Smooth muscle cell (in vitro differentiated cells): ENCODE measurements at regions not wholly inside any gene's neighbourhood (a gene's known extent, or its start where the extent isn't known, plus 50 kb on each side); places are given as distances from the start of the nearest gene placed in this dataset.

Source experiments
- DNase-seq: peaks from one replicate; lab custom pipeline; 2025; ENCODE audit not compliant: unreplicated experiment; lab: John Stamatoyannopoulos, UW
- H2AFZ ChIP-seq: fragments of 200-600 bp; sonication (generic); 2 replicates; pipeline ENCODE4 v1.6.0; 2016; ENCODE audit warnings: antibody characterized with exemption, low read depth, mild to moderate bottlenecking
- H3F3A ChIP-seq: fragments of 200-600 bp; sonication (generic); 2 replicates; pipeline ENCODE4 v1.6.0; 2017; ENCODE audit warnings: antibody characterized with exemption, low read depth
- H3K27ac ChIP-seq: fragments of 200-600 bp; sonication (generic); 2 replicates; pipeline ENCODE4 v1.5.1; 2016; ENCODE audit warnings: low read depth, mild to moderate bottlenecking
- H3K27me3 ChIP-seq: fragments of 200-600 bp; sonication (generic); 2 replicates; pipeline ENCODE4 v1.6.1; 2016; ENCODE audit warnings: low read depth, mild to moderate bottlenecking
- H3K36me3 ChIP-seq: fragments of 200-600 bp; sonication (generic); 2 replicates; pipeline ENCODE4 v1.5.1; 2016; ENCODE audit warnings: low read depth
- H3K4me1 ChIP-seq: fragments of 200-600 bp; sonication (generic); 2 replicates; pipeline ENCODE4 v1.5.1; 2016; ENCODE audit warnings: low read depth
- H3K4me2 ChIP-seq: fragments of 200-600 bp; sonication (generic); 2 replicates; pipeline ENCODE4 v1.6.0; 2016; ENCODE audit warnings: mild to moderate bottlenecking
- H3K4me3 ChIP-seq: fragments of 200-600 bp; sonication (generic); 2 replicates; pipeline ENCODE4 v1.5.1; 2016; ENCODE audit warnings: mild to moderate bottlenecking
- H3K79me2 ChIP-seq: fragments of 200-600 bp; sonication (generic); 2 replicates; pipeline ENCODE4 v1.6.0; 2016; ENCODE audit warnings: low read depth, mild to moderate bottlenecking
- H3K9ac ChIP-seq: fragments of 200-600 bp; sonication (generic); 2 replicates; pipeline ENCODE4 v1.6.0; 2016; ENCODE audit warnings: low read depth
- H3K9me3 ChIP-seq: fragments of 200-600 bp; sonication (generic); replicated peaks from 2 replicates; pipeline ENCODE4 v1.5.1; 2016; ENCODE audit warnings: low read depth
- H4K20me1 ChIP-seq: fragments of 200-600 bp; sonication (generic); 2 replicates; pipeline ENCODE4 v1.6.0; 2016; ENCODE audit warnings: low read depth
- CTCF ChIP-seq: fragments of 200-600 bp; sonication (generic); IDR thresholded peaks from 2 replicates; pipeline ENCODE4 v1.5.1; 2017; ENCODE audit warnings: borderline replicate concordance, mild to moderate bottlenecking, antibody characterized with exemption; ENCODE audit not compliant: insufficient read depth, poor library complexity, severe bottlenecking
- WGBS: methylation state at CpG from one replicate; pipeline ENCODE4 v1.1.7; 2016; ENCODE audit warnings: low lambda C conversion rate; 5-methylcytosine and 5-hydroxymethylcytosine counted together

- H3K4me1 ChIP-seq, result no peaks in the 10 kb centered on the region
- H2AFZ ChIP-seq, result no peak overlapping the region
- TF ChIP-seq CTCF, result no peak
- no peaks in the 10 kb centered on the region for H4K20me1 ChIP-seq
- no peak overlapping the region for H3K27ac ChIP-seq
- no peak overlapping the region for H3K4me2 ChIP-seq
- H3K36me3 ChIP-seq, result no peaks in the 10 kb centered on the region
- WGBS, result 58% methylated on average over 6 of the region's 6 CpGs
- H3K79me2 ChIP-seq, result no peaks in the 10 kb centered on the region
- H3F3A ChIP-seq, result no peaks in the 10 kb centered on the region
- H3K9me3 ChIP-seq, result no peaks in the 10 kb centered on the region
- H3K4me3 ChIP-seq, result no peak overlapping the region
- DNase-seq, result no peak
- H3K9ac ChIP-seq, result no peak overlapping the region
- H3K27me3 ChIP-seq, result peaks cover 6% of the 10 kb centered on the region
Measured at GRCh38 chr16:76081967-76082366, 195.2 kb upstream of the CNTNAP4 start.

GRCh38 chr16:76106647-76107046 lies 170.6 kb upstream of the CNTNAP4 start:
- DNase-seq, result no peak
- TF ChIP-seq CTCF, result no peak
- Histone ChIP-seq H2AFZ (no peak overlapping the region), H3K4me3 (no peak overlapping the region), H3K36me3 (no peaks in the 10 kb centered on the region), H3K9ac (no peak overlapping the region), H3K4me1 (no peaks in the 10 kb centered on the region), H3K9me3 (peaks cover 5% of the 10 kb centered on the region), H3K27me3 (no peaks in the 10 kb centered on the region), H3K79me2 (no peaks in the 10 kb centered on the region), H3K27ac (no peak overlapping the region), H3F3A (no peaks in the 10 kb centered on the region), H4K20me1 (no peaks in the 10 kb centered on the region), H3K4me2 (no peak overlapping the region)
- WGBS, result 92% methylated on average over 6 of the region's 6 CpGs

GRCh38 chr16:76108460-76108859 lies 168.7 kb upstream of the CNTNAP4 start:
- Histone ChIP-seq H3K4me2 (no peak overlapping the region), H3F3A (no peaks in the 10 kb centered on the region), H2AFZ (no peak overlapping the region), H3K36me3 (no peaks in the 10 kb centered on the region), H4K20me1 (no peaks in the 10 kb centered on the region), H3K9ac (no peak overlapping the region), H3K79me2 (no peaks in the 10 kb centered on the region), H3K27me3 (no peaks in the 10 kb centered on the region), H3K4me3 (no peak overlapping the region), H3K4me1 (no peaks in the 10 kb centered on the region), H3K9me3 (no peaks in the 10 kb centered on the region), H3K27ac (no peak overlapping the region)
- no peak for DNase-seq
- 90% methylated on average over 1 of the region's 1 CpG for WGBS
- TF ChIP-seq CTCF, result no peak

- H4K20me1 ChIP-seq, result no peaks in the 10 kb centered on the region
- no peak for TF ChIP-seq CTCF
- no peak overlapping the region for H3K4me3 ChIP-seq
- WGBS, result 78% methylated on average over 3 of the region's 3 CpGs
- no peak overlapping the region for H2AFZ ChIP-seq
- no peak overlapping the region for H3K27ac ChIP-seq
- H3K36me3 ChIP-seq, result no peaks in the 10 kb centered on the region
- no peaks in the 10 kb centered on the region for H3K9me3 ChIP-seq
- no peak overlapping the region for H3K9ac ChIP-seq
- H3F3A ChIP-seq, result no peaks in the 10 kb centered on the region
- DNase-seq, result no peak
- no peaks in the 10 kb centered on the region for H3K79me2 ChIP-seq
- H3K4me2 ChIP-seq, result no peak overlapping the region
- H3K4me1 ChIP-seq, result no peaks in the 10 kb centered on the region
- H3K27me3 ChIP-seq, result no peaks in the 10 kb centered on the region
Measured at GRCh38 chr16:76114681-76115080, 162.5 kb upstream of the CNTNAP4 start.
